Urinary bladder (tissue), 3 donors: ENCODE measurements at regions not wholly inside any gene's neighbourhood (a gene's known extent, or its start where the extent isn't known, plus 50 kb on each side); places are given as distances from the start of the nearest gene placed in this dataset.

Experiments used
- DNase-seq: peaks from one replicate; pipeline ENCODE4 v3.0.0-alpha.2; 2015; ENCODE audit errors: extremely low spot score
- H3K27ac ChIP-seq: one replicate; pipeline ENCODE4 v1.5.1; 2013; ENCODE audit warnings: low read depth, mild to moderate bottlenecking, moderate library complexity
- H3K36me3 ChIP-seq: one replicate; pipeline ENCODE4 v1.6.1; 2013; ENCODE audit warnings: mild to moderate bottlenecking, moderate library complexity; ENCODE audit not compliant: insufficient read depth
- H3K4me1 ChIP-seq: one replicate; pipeline ENCODE4 v1.6.1; 2013; ENCODE audit warnings: mild to moderate bottlenecking, moderate library complexity; ENCODE audit not compliant: insufficient read depth
- H3K4me3 ChIP-seq: one replicate; pipeline ENCODE4 v1.5.1; 2013; ENCODE audit warnings: low read depth, low read length
- WGBS: extraction: QIAGEN DNeasy Blood & Tissue Kit; methylation state at CpG from one replicate; pipeline ENCODE4 v1.1.7; 2013; 5-methylcytosine and 5-hydroxymethylcytosine counted together
- donor health status: healthy with polysubstance abuse.
- donor health status: healthy.

DNA sequence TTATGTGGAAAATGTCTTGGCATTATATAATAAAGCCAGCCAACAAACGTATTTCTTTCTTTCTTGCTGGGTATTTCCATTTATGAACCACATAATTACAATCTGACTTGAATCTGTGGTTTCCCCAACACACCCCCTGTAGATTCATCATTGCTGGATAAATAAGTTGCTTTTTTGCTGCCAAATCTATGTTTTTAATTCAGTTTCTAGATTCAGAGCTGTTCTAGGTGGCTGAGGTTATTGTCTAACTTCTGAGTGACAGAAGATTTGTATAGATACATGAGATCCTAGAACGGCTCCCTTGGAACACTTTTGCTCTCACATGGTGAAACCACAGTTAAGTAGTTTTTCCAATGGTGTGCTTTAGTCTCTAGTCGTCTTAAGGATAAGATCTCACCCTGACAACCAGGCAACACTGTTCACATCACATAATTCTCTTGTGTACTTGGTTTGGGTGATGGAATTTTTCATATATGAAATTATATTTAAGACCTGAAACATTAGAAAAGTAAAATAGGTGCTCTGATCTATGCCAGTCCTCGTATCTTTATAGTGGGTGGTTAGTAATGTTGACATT, 239.1 kb downstream of the KLF12 start:
- 83% methylated on average over 4 of the region's 4 CpGs for WGBS
- no peak for DNase-seq
- H3K27ac ChIP-seq, result no peak overlapping the region
- H3K36me3 ChIP-seq, result no peaks in the 10 kb centered on the region
- H3K4me1 ChIP-seq, result peaks cover 3% of the 10 kb centered on the region
- H3K4me3 ChIP-seq, result no peak overlapping the region

DNA sequence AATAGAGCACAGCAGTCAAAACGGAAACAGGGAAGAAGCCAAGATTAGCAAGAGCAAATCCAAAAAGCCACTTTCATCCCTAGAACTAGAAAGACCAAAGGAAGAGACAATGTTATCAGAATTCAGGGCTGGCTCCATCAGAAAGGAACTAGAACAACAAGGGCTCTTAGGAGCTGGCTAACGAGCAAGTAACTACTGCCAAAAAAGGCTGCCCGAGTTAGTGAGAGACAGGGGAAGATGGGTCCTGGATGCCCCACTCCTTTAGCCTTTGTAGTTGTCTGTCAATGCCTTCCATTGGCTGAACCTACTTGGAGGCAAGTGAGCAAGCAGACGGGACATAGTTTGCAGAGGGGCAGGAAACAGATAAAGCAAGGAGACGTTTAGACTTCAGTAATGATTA, 240.4 kb downstream of the KLF12 start:
- Histone ChIP-seq H3K4me1 (peaks cover 1% of the 10 kb centered on the region), H3K36me3 (no peaks in the 10 kb centered on the region), H3K27ac (no peak overlapping the region), H3K4me3 (no peak overlapping the region)
- WGBS, result 81% methylated on average over 5 of the region's 5 CpGs
- DNase-seq, result no peak

DNA sequence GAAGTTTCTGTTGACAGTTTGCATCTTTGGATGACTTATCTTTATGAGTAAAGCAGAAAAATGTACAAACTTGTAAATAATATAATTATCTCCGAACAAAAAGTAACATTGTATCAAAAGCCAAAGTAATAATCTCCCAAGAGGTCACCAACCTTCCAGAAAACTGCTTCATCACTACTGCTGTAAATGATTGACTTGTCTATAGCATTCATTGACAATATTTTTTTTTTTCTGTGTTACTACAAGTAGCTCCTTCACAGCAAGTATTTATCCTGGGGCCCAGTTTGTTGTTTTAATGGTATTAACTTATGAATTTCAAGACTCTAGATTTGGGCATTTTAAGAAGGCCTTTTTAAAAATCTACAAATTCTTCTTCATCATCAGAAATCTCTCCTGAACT, 242.4 kb downstream of the KLF12 start:
- 81% methylated on average over 1 of the region's 1 CpG for WGBS
- no peak overlapping the region for H3K4me3 ChIP-seq
- no peak overlapping the region for H3K27ac ChIP-seq
- H3K4me1 ChIP-seq, result no peaks in the 10 kb centered on the region
- no peaks in the 10 kb centered on the region for H3K36me3 ChIP-seq
- no peak for DNase-seq

DNA sequence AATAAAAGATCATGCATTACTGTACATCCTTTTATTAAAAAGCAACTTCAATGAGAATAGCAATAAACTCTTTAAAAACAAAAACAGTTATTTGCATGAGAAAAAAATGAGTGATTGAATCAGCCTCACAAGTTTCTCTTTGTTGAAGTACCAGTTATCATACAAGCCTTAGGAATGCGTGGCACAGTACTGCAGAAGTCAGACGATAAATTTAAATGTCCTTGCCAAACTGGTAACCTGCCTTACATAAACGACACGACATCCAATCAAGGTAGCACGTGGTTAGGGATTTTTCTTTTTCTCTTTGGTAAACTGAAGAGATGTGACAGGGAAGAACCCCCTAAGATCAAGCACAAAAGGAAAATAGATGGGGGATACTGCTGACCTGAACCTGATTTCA, 251.0 kb downstream of the KLF12 start:
- DNase-seq, result no peak
- Histone ChIP-seq H3K4me3 (no peak overlapping the region), H3K4me1 (no peaks in the 10 kb centered on the region), H3K36me3 (no peaks in the 10 kb centered on the region), H3K27ac (no peak overlapping the region)
- WGBS, result 47% methylated on average over 5 of the region's 5 CpGs

DNA sequence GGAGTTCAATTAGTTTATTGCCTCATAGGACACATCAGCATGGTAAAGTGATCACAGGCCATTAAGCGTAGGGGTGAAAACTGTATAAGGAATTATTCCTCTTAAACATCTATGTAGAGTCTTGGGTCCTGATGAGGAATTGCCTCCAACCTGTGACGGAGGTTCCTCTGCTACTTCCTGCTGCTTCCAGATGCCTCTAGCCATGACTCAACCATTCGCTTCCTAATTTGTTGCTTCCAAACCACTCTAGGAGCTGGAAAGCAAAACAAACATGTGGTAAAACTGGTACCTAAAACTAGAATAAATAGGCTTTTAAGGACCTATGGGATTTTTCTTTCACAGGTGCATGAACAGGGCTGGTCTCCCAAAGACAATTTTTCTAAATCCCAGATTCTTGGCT, 253.8 kb downstream of the KLF12 start:
- no peak overlapping the region for H3K4me3 ChIP-seq
- no peaks in the 10 kb centered on the region for H3K36me3 ChIP-seq
- WGBS, result 83% methylated on average over 3 of the region's 3 CpGs
- no peak overlapping the region for H3K27ac ChIP-seq
- no peaks in the 10 kb centered on the region for H3K4me1 ChIP-seq
- no peak for DNase-seq

DNA sequence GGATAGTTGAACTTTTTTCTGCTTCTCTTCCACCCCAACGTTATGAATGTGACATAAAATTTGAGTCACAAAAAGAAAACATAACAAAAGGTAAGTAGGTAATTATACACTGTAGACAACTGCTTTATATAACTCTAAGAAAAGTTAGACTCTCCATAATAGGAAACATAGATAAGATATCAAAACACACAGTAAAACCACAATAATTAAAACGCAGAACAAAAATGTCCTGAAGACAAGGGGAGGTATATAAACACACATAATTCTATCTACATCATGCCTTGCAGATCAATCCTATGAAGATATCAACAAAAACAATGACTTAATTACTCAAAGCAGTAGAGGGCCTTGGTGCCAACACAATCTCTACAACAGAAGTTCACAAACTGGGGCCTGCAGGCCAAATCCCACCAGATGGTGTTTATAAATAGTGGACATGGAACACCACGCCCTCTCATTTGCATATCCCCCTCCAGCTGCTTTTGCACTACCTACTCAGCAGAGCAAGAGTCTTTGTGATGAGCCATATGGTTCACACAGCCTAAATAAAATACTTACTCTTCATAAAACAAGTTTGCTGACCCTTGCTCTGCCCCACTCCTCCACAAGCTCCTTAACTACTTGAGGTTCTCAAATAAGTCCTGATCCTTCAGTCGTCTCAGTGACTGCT, 254.7 kb downstream of the KLF12 start:
- no peaks in the 10 kb centered on the region for H3K36me3 ChIP-seq
- H3K27ac ChIP-seq, result no peak overlapping the region
- H3K4me3 ChIP-seq, result no peak overlapping the region
- no peak for DNase-seq
- 46% methylated on average over 4 of the region's 4 CpGs for WGBS
- H3K4me1 ChIP-seq, result no peaks in the 10 kb centered on the region

DNA sequence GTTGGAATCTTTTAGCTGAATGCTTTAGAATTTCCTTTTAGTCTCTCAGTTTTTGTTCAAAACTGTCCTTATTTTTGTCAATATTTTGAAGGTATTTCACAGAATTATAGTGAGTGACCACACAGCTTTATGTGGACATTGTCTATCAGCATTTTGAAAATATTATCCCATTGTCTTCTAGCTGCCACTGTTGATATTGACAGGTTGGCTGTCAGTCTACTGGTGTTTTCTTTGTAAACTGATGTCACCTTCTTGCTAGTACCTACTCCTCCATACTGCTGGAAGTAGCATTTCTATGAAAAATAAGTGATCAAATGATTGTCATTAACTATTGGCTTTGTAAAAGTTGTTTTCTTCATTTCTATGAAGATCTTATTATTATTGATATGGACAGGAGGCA, 256.8 kb downstream of the KLF12 start:
- no peak for DNase-seq
- Histone ChIP-seq H3K36me3 (no peaks in the 10 kb centered on the region), H3K27ac (no peak overlapping the region), H3K4me1 (no peaks in the 10 kb centered on the region), H3K4me3 (no peak overlapping the region)

DNA sequence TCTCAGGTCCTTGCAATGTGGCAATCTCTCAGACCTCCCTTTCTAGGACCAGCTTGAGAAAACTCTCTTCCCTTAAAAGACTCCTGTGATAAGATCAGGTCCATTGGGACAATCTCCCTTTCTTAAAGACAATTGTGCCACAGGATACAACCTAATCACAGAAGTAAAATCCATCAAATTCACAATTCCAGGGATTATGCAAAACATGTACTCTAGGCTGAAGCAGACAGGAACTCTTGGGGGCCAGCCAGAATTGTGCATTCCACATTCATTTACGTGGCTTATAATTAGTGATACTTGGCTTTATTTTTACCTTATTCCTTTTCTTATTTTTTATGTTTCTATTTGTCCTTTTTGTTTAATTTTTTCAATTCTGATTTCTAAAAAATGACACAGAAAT, 257.9 kb downstream of the KLF12 start:
- H3K36me3 ChIP-seq, result no peaks in the 10 kb centered on the region
- H3K27ac ChIP-seq, result no peak overlapping the region
- 58% methylated on average over 1 of the region's 1 CpG for WGBS
- DNase-seq, result no peak
- no peaks in the 10 kb centered on the region for H3K4me1 ChIP-seq
- H3K4me3 ChIP-seq, result no peak overlapping the region

DNA sequence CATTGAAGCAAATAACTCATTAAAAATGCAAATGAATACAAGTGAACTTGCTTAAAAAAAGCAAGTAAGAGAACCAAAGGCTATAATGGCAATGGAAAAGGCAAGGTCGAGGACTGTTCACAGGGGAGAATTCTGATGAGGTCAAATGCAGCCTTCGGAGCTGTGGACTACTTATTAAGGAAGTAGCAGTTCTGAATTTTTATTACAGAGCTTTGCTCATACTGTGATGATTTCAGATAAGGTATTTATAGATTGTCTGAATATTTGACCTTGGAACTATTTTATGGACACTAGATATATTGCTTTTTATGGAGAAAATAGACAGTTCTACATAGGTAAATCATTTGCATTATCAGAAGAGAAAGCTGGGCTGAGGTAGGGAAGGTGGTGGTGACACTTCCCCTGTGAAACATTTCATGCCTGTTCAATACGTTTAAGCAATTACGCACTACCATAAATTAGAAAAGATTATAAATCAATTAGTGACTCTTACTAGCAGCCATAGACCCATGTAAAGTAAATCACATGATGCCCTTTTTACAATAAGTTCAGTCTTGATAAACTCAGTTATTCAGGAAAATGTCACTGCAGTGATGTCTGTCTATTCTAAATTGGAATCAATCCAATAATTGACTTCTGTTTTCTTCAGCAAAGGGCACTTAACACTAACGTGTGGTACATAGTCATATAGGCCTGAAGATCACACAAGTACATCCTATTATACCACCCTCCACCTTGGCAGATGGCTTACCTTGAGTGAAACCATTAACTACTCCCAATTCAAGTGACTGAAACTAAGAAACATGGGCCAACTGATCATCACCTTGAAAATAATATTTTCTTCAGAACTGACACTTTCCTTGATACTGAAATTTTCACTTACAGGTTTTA, 260.0 kb downstream of the KLF12 start:
- Histone ChIP-seq H3K27ac (no peak overlapping the region), H3K4me1 (no peaks in the 10 kb centered on the region), H3K4me3 (no peak overlapping the region), H3K36me3 (no peaks in the 10 kb centered on the region)
- no peak for DNase-seq
- 78% methylated on average over 5 of the region's 5 CpGs for WGBS

DNA sequence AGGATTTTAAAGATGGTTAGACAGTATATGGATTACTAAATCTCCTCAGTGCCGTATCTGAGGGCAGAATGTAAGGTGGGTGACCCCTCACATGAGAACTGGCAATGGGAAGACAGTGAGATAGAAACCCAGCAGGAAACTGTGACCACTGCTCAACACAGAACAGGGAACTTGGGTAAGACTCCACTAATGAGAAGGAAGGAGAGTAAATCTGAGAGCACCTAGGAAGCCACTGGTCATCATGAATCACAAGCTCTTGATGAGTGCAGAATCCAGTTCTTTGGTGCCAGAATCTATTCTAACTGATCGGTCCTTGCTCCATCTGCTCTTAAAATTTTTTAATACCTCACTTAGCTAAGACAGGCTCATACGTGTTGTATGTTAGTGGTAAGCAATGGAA, 261.8 kb downstream of the KLF12 start:
- Histone ChIP-seq H3K36me3 (no peaks in the 10 kb centered on the region), H3K4me3 (no peak overlapping the region), H3K27ac (no peak overlapping the region), H3K4me1 (no peaks in the 10 kb centered on the region)
- no peak for DNase-seq
- 95% methylated on average over 3 of the region's 3 CpGs for WGBS

DNA sequence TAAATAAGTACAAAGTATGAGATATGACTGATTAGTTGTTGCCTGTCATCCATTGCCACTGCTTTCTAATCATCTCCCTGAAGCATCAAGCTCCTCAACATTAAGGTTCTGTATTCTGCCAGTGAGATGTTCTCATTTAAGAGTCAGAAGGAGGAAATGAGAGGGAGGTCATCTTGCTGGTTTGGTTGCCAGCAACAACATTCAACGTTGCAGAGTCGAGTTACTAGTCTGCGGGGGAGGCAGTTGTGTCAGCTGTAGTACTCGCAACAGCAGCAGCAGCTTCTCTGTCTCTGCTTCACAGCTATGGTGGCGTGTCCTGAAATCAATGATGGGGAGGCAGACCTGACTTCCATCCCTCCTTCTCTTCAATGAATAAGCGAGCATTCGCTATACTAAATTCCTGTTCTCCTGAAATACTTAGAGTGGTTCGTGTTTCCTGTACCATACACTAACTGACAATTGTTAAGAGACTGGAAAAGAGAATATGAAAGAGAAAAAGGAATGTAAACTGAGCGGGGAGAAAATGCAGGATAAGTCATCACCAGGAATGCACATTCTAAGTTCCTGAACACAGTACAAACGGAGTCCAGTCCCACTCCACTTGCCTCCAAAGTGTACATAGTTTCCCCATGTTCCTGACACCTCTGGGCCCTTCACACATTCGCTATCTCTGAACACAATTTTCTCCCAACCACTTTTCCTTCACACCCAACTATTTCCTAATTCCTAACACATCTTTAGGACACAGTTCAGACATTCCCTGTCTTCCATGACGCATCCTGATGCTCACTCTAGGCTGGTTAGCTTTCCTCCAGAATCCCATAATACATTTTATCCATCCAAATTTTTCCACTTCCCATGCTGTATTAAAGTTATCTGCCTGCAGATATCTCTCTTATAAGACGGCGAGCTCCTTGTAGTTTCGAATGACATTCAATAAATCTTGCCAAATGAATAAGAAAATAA, 263.0 kb downstream of the KLF12 start:
- Histone ChIP-seq H3K36me3 (no peaks in the 10 kb centered on the region), H3K27ac (no peak overlapping the region), H3K4me1 (no peaks in the 10 kb centered on the region), H3K4me3 (no peak overlapping the region)
- no peak for DNase-seq
- WGBS, result 70% methylated on average over 15 of the region's 15 CpGs

DNA sequence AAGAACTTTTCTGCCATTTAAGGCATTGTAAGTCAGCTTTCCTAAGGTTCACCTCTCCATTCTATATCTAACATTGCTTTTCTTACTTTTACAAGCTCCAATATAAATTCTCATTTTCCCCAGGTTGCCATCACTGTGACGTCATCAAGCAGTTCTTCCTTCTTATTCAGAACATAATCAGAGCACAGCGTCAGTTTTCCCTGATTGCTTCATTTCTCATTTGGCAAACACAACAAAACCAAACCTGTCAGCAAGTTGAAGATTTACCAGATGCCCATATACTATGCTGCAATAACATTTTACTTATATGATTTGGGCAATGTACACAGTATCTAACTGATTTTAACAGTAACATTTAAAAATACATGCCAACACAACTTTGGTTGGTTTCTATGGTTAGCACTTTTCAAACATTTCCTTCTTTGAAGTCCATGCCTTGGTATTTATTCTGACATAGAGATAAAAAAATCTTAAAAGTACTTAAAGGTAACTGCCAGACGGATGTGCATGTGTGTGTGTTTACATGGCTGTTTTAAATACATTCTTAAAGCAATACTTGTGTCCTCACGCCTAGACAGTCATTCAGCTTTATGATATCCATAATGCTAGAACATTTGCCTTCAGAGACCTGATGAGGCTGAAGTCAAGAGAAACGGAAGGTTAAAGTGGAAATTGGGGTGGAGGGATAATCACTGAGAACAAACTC, 264.0 kb downstream of the KLF12 start:
- Histone ChIP-seq H3K4me3 (no peak overlapping the region), H3K4me1 (no peaks in the 10 kb centered on the region), H3K27ac (no peak overlapping the region), H3K36me3 (no peaks in the 10 kb centered on the region)
- no peak for DNase-seq
- WGBS, result 63% methylated on average over 5 of the region's 5 CpGs

DNA sequence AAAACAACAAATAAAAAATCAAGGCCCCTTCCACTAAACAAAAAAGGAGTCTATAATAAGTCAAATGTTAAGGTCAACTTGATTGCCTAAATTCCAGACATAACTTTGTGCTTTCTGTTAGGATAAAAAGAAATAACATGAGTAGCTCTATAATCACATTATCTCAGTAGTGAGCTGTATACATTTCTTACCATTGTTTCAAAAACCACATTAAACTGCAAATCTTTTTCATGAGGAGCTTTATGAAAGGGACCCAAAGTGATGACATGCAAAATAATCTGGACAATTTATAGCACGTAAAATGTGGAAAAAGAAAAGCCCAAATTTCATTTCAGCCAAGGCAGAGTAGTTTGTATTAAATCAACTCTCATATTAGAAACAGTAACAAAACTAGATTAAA, 269.2 kb downstream of the KLF12 start:
- no peak for DNase-seq
- H3K36me3 ChIP-seq, result no peaks in the 10 kb centered on the region
- peaks cover 2% of the 10 kb centered on the region for H3K4me1 ChIP-seq
- H3K27ac ChIP-seq, result no peak overlapping the region
- WGBS, result 61% methylated on average over 1 of the region's 1 CpG
- no peak overlapping the region for H3K4me3 ChIP-seq
